Parathyroid adenoma (tissue), 2 donors: ENCODE measurements at regions not wholly inside any gene's neighbourhood (a gene's known extent, or its start where the extent isn't known, plus 50 kb on each side); places are given as distances from the start of the nearest gene placed in this dataset.

ENCODE experiments used
- H2AFZ ChIP-seq: fragments of 300-600 bp; sonication (generic); one replicate; pipeline ENCODE4 v1.7.0; 2017; ENCODE audit warnings: antibody characterized with exemption, mild to moderate bottlenecking
- H3K27ac ChIP-seq: fragments of 300-600 bp; sonication (generic); one replicate; pipeline ENCODE4 v1.7.0; 2017
- H3K27me3 ChIP-seq: fragments of 300-600 bp; sonication (generic); one replicate; pipeline ENCODE4 v1.7.0; 2017; ENCODE audit warnings: low read length; ENCODE audit not compliant: control insufficient read depth, insufficient read depth
- H3K36me3 ChIP-seq: fragments of 300-600 bp; sonication (generic); one replicate; pipeline ENCODE4 v1.7.0; 2017; ENCODE audit warnings: low read length; ENCODE audit not compliant: control insufficient read depth, insufficient read depth
- H3K4me1 ChIP-seq: fragments of 300-600 bp; sonication (generic); one replicate; pipeline ENCODE4 v1.7.0; 2017; ENCODE audit warnings: control low read depth
- H3K4me2 ChIP-seq: fragments of 300-600 bp; sonication (generic); one replicate; pipeline ENCODE4 v1.7.0; 2017; ENCODE audit warnings: low read length
- H3K4me3 ChIP-seq: fragments of 300-600 bp; sonication (generic); one replicate; pipeline ENCODE4 v1.7.0; 2017; ENCODE audit warnings: low read depth, low read length
- H3K79me2 ChIP-seq: fragments of 300-600 bp; sonication (generic); one replicate; pipeline ENCODE4 v1.7.0; 2017; ENCODE audit warnings: control low read depth
- H3K9ac ChIP-seq: fragments of 300-600 bp; sonication (generic); one replicate; pipeline ENCODE4 v1.7.0; 2017; ENCODE audit warnings: mild to moderate bottlenecking
- H3K9me3 ChIP-seq: fragments of 300-600 bp; sonication (generic); one replicate; pipeline ENCODE4 v1.7.0; 2017; ENCODE audit warnings: low read length; ENCODE audit not compliant: control insufficient read depth
- CTCF ChIP-seq: fragments of 300-600 bp; sonication (generic); IDR thresholded peaks from one replicate; pipeline ENCODE4 v1.7.0; 2017; ENCODE audit warnings: antibody characterized with exemption, mild to moderate bottlenecking
- donor health status: primary hyperparathyroidism.

- no peaks in the 10 kb centered on the region for H3K4me1 ChIP-seq
- H3K36me3 ChIP-seq, result no peaks in the 10 kb centered on the region
- H3K27ac ChIP-seq, result no peak overlapping the region
- no peak overlapping the region for H3K4me2 ChIP-seq
- H3K27me3 ChIP-seq, result no peaks in the 10 kb centered on the region
- H3K79me2 ChIP-seq, result no peaks in the 10 kb centered on the region
- H3K9me3 ChIP-seq, result no peaks in the 10 kb centered on the region
- H2AFZ ChIP-seq, result no peak overlapping the region
- H3K4me3 ChIP-seq, result no peak overlapping the region
- no peak overlapping the region for H3K9ac ChIP-seq
- no peak for TF ChIP-seq CTCF
Measured at GRCh38 chr5:66469684-66470083, 126.5 kb upstream of the MAST4 start.

- Histone ChIP-seq H3K4me3 (no peak overlapping the region), H3K79me2 (no peaks in the 10 kb centered on the region), H3K4me1 (no peaks in the 10 kb centered on the region), H3K4me2 (no peak overlapping the region), H3K36me3 (no peaks in the 10 kb centered on the region), H3K27ac (no peak overlapping the region), H3K27me3 (no peaks in the 10 kb centered on the region), H3K9ac (no peak overlapping the region), H2AFZ (no peak overlapping the region), H3K9me3 (no peaks in the 10 kb centered on the region)
- TF ChIP-seq CTCF, result no peak
Measured at GRCh38 chr5:66472010-66472409, 124.2 kb upstream of the MAST4 start.

GRCh38 chr5:66475731-66476130, 120.5 kb upstream of the MAST4 start:
- H3K9ac ChIP-seq, result no peak overlapping the region
- no peak overlapping the region for H3K4me3 ChIP-seq
- no peaks in the 10 kb centered on the region for H3K4me1 ChIP-seq
- H3K36me3 ChIP-seq, result no peaks in the 10 kb centered on the region
- no peak overlapping the region for H3K27ac ChIP-seq
- no peaks in the 10 kb centered on the region for H3K27me3 ChIP-seq
- no peaks in the 10 kb centered on the region for H3K79me2 ChIP-seq
- H3K4me2 ChIP-seq, result no peak overlapping the region
- no peaks in the 10 kb centered on the region for H3K9me3 ChIP-seq
- H2AFZ ChIP-seq, result no peak overlapping the region
- no peak for TF ChIP-seq CTCF

- no peaks in the 10 kb centered on the region for H3K9me3 ChIP-seq
- H3K9ac ChIP-seq, result no peak overlapping the region
- no peak for TF ChIP-seq CTCF
- H3K36me3 ChIP-seq, result no peaks in the 10 kb centered on the region
- H2AFZ ChIP-seq, result no peak overlapping the region
- no peaks in the 10 kb centered on the region for H3K4me1 ChIP-seq
- no peaks in the 10 kb centered on the region for H3K27me3 ChIP-seq
- no peak overlapping the region for H3K4me2 ChIP-seq
- H3K79me2 ChIP-seq, result no peaks in the 10 kb centered on the region
- H3K27ac ChIP-seq, result no peak overlapping the region
- no peak overlapping the region for H3K4me3 ChIP-seq
Measured at GRCh38 chr5:66477596-66477995, 118.6 kb upstream of the MAST4 start.

- no peak for TF ChIP-seq CTCF
- Histone ChIP-seq H3K79me2 (no peaks in the 10 kb centered on the region), H3K4me1 (no peaks in the 10 kb centered on the region), H3K4me2 (no peak overlapping the region), H3K9ac (no peak overlapping the region), H3K9me3 (no peaks in the 10 kb centered on the region), H2AFZ (no peak overlapping the region), H3K27ac (no peak overlapping the region), H3K27me3 (no peaks in the 10 kb centered on the region), H3K4me3 (no peak overlapping the region), H3K36me3 (no peaks in the 10 kb centered on the region)
Measured at GRCh38 chr5:66494437-66494836, 101.8 kb upstream of the MAST4 start.
